BE2C (cell line): ENCODE measurements at regions not wholly inside any gene's neighbourhood (a gene's known extent, or its start where the extent isn't known, plus 50 kb on each side); places are given as distances from the start of the nearest gene placed in this dataset.
A peak's percentile ranks its signal among the peaks of the same experiment; 100 is the strongest.
"Not testable (repeated sequence)": the region's sequence is repeated elsewhere in the genome, so short reads cannot be mapped to it uniquely, and the experiment has no call there.

Source experiments
- DNase-seq: peaks from one replicate; pipeline ENCODE4 v3.0.0-alpha.2; 2020
- H3K27me3 ChIP-seq: fragments of 250-450 bp; sonication (Bioruptor Pico); 2 replicates; pipeline ENCODE4 v1.5.1; 2020; ENCODE audit warnings: mild to moderate bottlenecking
- H3K36me3 ChIP-seq: fragments of 250-450 bp; sonication (Bioruptor Pico); 2 replicates; pipeline ENCODE4 v1.5.1; 2020; ENCODE audit warnings: mild to moderate bottlenecking
- H3K4me1 ChIP-seq: fragments of 250-450 bp; sonication (Bioruptor Pico); 2 replicates; pipeline ENCODE4 v1.5.1; 2020
- H3K4me3 ChIP-seq: 2 replicates; pipeline ENCODE4 v1.5.1; 2011; ENCODE audit warnings: low read depth, low read length
- H3K9me3 ChIP-seq: fragments of 250-450 bp; sonication (Bioruptor Pico); 2 replicates; pipeline ENCODE4 v1.5.1; 2020
- CTCF ChIP-seq: IDR thresholded peaks from 2 replicates; pipeline ENCODE4 v1.5.1; 2012; ENCODE audit warnings: mild to moderate bottlenecking, low read depth, low read length

GRCh38 chr20:50332491-50332980 is 141.9 kb downstream of the CEBPB start:
- H3K36me3 ChIP-seq, result no peaks in the 10 kb centered on the region
- no peak for DNase-seq
- no peak for TF ChIP-seq CTCF
- H3K4me3 ChIP-seq, result no peak overlapping the region
- H3K4me1 ChIP-seq, result peaks cover 3% of the 10 kb centered on the region; the same call in 1 of the 2 replicates
- no peaks in the 10 kb centered on the region for H3K27me3 ChIP-seq
- H3K9me3 ChIP-seq, result no peaks in the 10 kb centered on the region

- Histone ChIP-seq H3K27me3 (no peaks in the 10 kb centered on the region), H3K4me3 (no peak overlapping the region)
These were observed 142.6 kb downstream of the CEBPB start for GRCh38 chr20:50333131-50333670.

GRCh38 chr20:50333812-50334211 is 143.2 kb downstream of the CEBPB start:
- Histone ChIP-seq H3K9me3 (no peaks in the 10 kb centered on the region), H3K36me3 (no peaks in the 10 kb centered on the region), H3K27me3 (no peaks in the 10 kb centered on the region), H3K4me1 (peaks cover 8% of the 10 kb centered on the region), H3K4me3 (no peak overlapping the region)
- TF ChIP-seq CTCF, result no peak
- no peak for DNase-seq

More at GRCh38 chr20:50333131-50333670, 142.6 kb downstream of the CEBPB start:
- H3K9me3 ChIP-seq, result no peaks in the 10 kb centered on the region
- no peak for TF ChIP-seq CTCF
- no peak for DNase-seq
- H3K36me3 ChIP-seq, result no peaks in the 10 kb centered on the region
- peaks cover 3% of the 10 kb centered on the region; the same call in 1 of the 2 replicates for H3K4me1 ChIP-seq

GRCh38 chr20:50334512-50334911 is 143.9 kb downstream of the CEBPB start:
- H3K9me3 ChIP-seq, H3K4me3 ChIP-seq, DNase-seq, H3K27me3 ChIP-seq, H3K36me3 ChIP-seq: not testable (repeated sequence)
- peaks cover 15% of the 10 kb centered on the region for H3K4me1 ChIP-seq

- Histone ChIP-seq H3K27me3 (no peaks in the 10 kb centered on the region), H3K4me3 (no peak overlapping the region), H3K9me3 (no peaks in the 10 kb centered on the region), H3K36me3 (no peaks in the 10 kb centered on the region), H3K4me1 (peaks cover 16% of the 10 kb centered on the region)
- DNase-seq, result peak; percentile 64
- no peak for TF ChIP-seq CTCF
These were observed 144.5 kb downstream of the CEBPB start for GRCh38 chr20:50335105-50335504.

- Histone ChIP-seq H3K4me1 (peaks cover 16% of the 10 kb centered on the region), H3K27me3 (no peaks in the 10 kb centered on the region), H3K36me3 (no peaks in the 10 kb centered on the region), H3K4me3 (no peak overlapping the region), H3K9me3 (no peaks in the 10 kb centered on the region)
- no peak for DNase-seq
- TF ChIP-seq CTCF, result no peak
These were observed 145.2 kb downstream of the CEBPB start for GRCh38 chr20:50335866-50336265.

- H3K4me1 ChIP-seq, result peaks cover 16% of the 10 kb centered on the region
- no peak for DNase-seq
- no peaks in the 10 kb centered on the region for H3K27me3 ChIP-seq
- no peak overlapping the region for H3K4me3 ChIP-seq
- no peaks in the 10 kb centered on the region for H3K36me3 ChIP-seq
- no peaks in the 10 kb centered on the region for H3K9me3 ChIP-seq
- no peak for TF ChIP-seq CTCF
These were observed 146.0 kb downstream of the CEBPB start for GRCh38 chr20:50336661-50337060.
